ENCODE measurements at regions not wholly inside any gene's neighbourhood (a gene's known extent, or its start where the extent isn't known, plus 50 kb on each side); places are given as distances from the start of the nearest gene placed in this dataset.

DNA sequence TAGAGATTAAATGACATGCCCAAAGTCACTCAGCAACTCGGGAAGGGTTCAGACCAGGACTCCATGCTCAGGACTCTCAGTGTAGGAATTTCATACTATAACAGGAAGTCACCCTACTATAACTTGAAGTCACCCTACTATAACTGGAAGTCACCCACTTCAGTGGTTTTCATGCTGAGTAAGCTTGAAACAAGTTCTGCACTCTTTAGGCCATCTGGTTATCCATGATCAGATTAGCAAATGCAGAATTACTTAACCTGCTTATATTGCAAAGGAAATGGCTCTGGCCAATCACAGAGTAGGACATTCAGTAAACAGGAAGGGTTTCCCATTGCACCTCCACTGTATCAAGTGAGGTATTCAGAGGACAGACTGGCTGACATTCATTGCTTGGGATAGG is 1240.4 kb downstream of the GATA3 start:
- Histone ChIP-seq H3K27ac (ENCODE audit: low read depth, low read length) (no peak overlapping the region), H3K4me3 (ENCODE audit: insufficient read depth, low read depth, low read length) (no peak overlapping the region), H3K4me1 (ENCODE audit: insufficient read depth, low read length) (no peaks in the 10 kb centered on the region), H3K79me2 (ENCODE audit: insufficient read depth, low read length) (no peaks in the 10 kb centered on the region), H4K20me1 (ENCODE audit: insufficient read depth, low read length) (no peaks in the 10 kb centered on the region), H2AFZ (ENCODE audit: low read depth, low read length) (no peak overlapping the region), H3K9ac (ENCODE audit: low read length) (no peak overlapping the region), H3K9me3 (ENCODE audit: insufficient read depth, low read depth, low read length) (no peaks in the 10 kb centered on the region), H3K36me3 (ENCODE audit: insufficient read depth, low read length) (no peaks in the 10 kb centered on the region), H3K27me3 (ENCODE audit: insufficient read depth, low read length) (no peaks in the 10 kb centered on the region), H3K4me2 (ENCODE audit: low read length) (no peak overlapping the region)
- Mint-ChIP-seq H3K36me3 (ENCODE audit: low read depth, unreplicated experiment) (no peaks in the 10 kb centered on the region), H3K27me3 (ENCODE audit: low read depth, unreplicated experiment) (peaks cover 2% of the 10 kb centered on the region), H3K9me3 (ENCODE audit: unreplicated experiment) (no peaks in the 10 kb centered on the region), H3K4me1 (ENCODE audit: low read depth, unreplicated experiment) (no peaks in the 10 kb centered on the region), H3K4me3 (ENCODE audit: unreplicated experiment) (no peak overlapping the region), H3K27ac (ENCODE audit: unreplicated experiment) (no peak overlapping the region)
- FAIRE-seq (no peak), DNase-seq (ENCODE audit: low read depth) (no peak)
- TF ChIP-seq CTCF (IDR thresholded peaks at IDR 0.05; ENCODE audit: insufficient read depth, low read depth, low read length) (no peak), EZH2 (IDR thresholded peaks at IDR 0.05; ENCODE audit: insufficient read depth, low read length) (no peak)

- Mint-ChIP-seq H3K36me3 (ENCODE audit: low read depth, unreplicated experiment) (no peaks in the 10 kb centered on the region), H3K27me3 (ENCODE audit: low read depth, unreplicated experiment) (peaks cover 2% of the 10 kb centered on the region), H3K4me3 (ENCODE audit: unreplicated experiment) (no peak overlapping the region), H3K9me3 (ENCODE audit: unreplicated experiment) (no peaks in the 10 kb centered on the region), H3K27ac (ENCODE audit: unreplicated experiment) (no peak overlapping the region), H3K4me1 (ENCODE audit: low read depth, unreplicated experiment) (no peaks in the 10 kb centered on the region)
- Histone ChIP-seq H3K27ac (ENCODE audit: low read depth, low read length) (no peak overlapping the region), H3K4me3 (ENCODE audit: insufficient read depth, low read depth, low read length) (no peak overlapping the region), H3K79me2 (ENCODE audit: insufficient read depth, low read length) (no peaks in the 10 kb centered on the region), H4K20me1 (ENCODE audit: insufficient read depth, low read length) (no peaks in the 10 kb centered on the region), H3K36me3 (ENCODE audit: insufficient read depth, low read length) (no peaks in the 10 kb centered on the region), H3K9me3 (ENCODE audit: insufficient read depth, low read depth, low read length) (no peaks in the 10 kb centered on the region), H3K4me2 (ENCODE audit: low read length) (no peak overlapping the region), H2AFZ (ENCODE audit: low read depth, low read length) (no peak overlapping the region), H3K9ac (ENCODE audit: low read length) (no peak overlapping the region), H3K4me1 (ENCODE audit: insufficient read depth, low read length) (no peaks in the 10 kb centered on the region), H3K27me3 (ENCODE audit: insufficient read depth, low read length) (no peaks in the 10 kb centered on the region)
- DNase-seq (ENCODE audit: low read depth) (peak; percentile 15), FAIRE-seq (no peak)
- no peak for TF ChIP-seq EZH2 (IDR thresholded peaks at IDR 0.05; ENCODE audit: insufficient read depth, low read length)
- TF ChIP-seq CTCF (IDR thresholded peaks at IDR 0.05; ENCODE audit: insufficient read depth, low read depth, low read length): no peak
These were observed 1241.7 kb downstream of the GATA3 start for GRCh38 chr10:9296190-9296589.

DNA sequence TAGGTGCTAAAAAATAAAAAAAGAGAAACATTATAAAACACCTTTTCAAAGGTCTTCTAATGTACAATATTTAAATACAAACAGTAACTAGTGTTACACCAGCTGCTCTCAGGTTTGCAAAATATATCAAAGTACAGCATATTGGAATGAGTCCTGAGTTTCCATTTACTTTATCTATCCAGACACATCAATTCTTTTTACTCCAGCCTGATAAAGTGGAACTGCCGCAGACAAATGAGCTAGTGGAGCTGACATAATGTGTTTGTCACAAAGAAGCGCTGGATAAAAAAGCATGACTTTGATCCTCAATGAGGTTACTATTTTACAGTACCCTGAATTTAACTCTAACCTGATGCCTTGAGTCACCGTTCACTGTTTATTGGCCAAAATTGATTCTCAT is 1243.1 kb downstream of the GATA3 start:
- no peaks in the 10 kb centered on the region for H3K36me3 Mint-ChIP-seq (ENCODE audit: low read depth, unreplicated experiment)
- Histone ChIP-seq H3K4me3 (ENCODE audit: insufficient read depth, low read depth, low read length) (no peak overlapping the region), H3K79me2 (ENCODE audit: insufficient read depth, low read length) (no peaks in the 10 kb centered on the region), H3K4me1 (ENCODE audit: insufficient read depth, low read length) (no peaks in the 10 kb centered on the region), H3K27me3 (ENCODE audit: insufficient read depth, low read length) (no peaks in the 10 kb centered on the region), H2AFZ (ENCODE audit: low read depth, low read length) (no peak overlapping the region), H3K4me2 (ENCODE audit: low read length) (no peak overlapping the region), H3K9me3 (ENCODE audit: insufficient read depth, low read depth, low read length) (no peaks in the 10 kb centered on the region), H4K20me1 (ENCODE audit: insufficient read depth, low read length) (no peaks in the 10 kb centered on the region), H3K9ac (ENCODE audit: low read length) (no peak overlapping the region), H3K36me3 (ENCODE audit: insufficient read depth, low read length) (no peaks in the 10 kb centered on the region), H3K27ac (ENCODE audit: low read depth, low read length) (no peak overlapping the region)
- FAIRE-seq (no peak), DNase-seq (ENCODE audit: low read depth) (no peak)
- H3K4me3 Mint-ChIP-seq (ENCODE audit: unreplicated experiment): no peak overlapping the region
- H3K9me3 Mint-ChIP-seq (ENCODE audit: unreplicated experiment): no peaks in the 10 kb centered on the region
- no peak for TF ChIP-seq CTCF (IDR thresholded peaks at IDR 0.05; ENCODE audit: insufficient read depth, low read depth, low read length)
- no peak for TF ChIP-seq EZH2 (IDR thresholded peaks at IDR 0.05; ENCODE audit: insufficient read depth, low read length)
- peaks cover 2% of the 10 kb centered on the region for H3K27me3 Mint-ChIP-seq (ENCODE audit: low read depth, unreplicated experiment)
- no peaks in the 10 kb centered on the region for H3K4me1 Mint-ChIP-seq (ENCODE audit: low read depth, unreplicated experiment)
- no peak overlapping the region for H3K27ac Mint-ChIP-seq (ENCODE audit: unreplicated experiment)
